ENCODE measurements at regions not wholly inside any gene's neighbourhood (a gene's known extent, or its start where the extent isn't known, plus 50 kb on each side); places are given as distances from the start of the nearest gene placed in this dataset.

- TF ChIP-seq, protein P1, sequence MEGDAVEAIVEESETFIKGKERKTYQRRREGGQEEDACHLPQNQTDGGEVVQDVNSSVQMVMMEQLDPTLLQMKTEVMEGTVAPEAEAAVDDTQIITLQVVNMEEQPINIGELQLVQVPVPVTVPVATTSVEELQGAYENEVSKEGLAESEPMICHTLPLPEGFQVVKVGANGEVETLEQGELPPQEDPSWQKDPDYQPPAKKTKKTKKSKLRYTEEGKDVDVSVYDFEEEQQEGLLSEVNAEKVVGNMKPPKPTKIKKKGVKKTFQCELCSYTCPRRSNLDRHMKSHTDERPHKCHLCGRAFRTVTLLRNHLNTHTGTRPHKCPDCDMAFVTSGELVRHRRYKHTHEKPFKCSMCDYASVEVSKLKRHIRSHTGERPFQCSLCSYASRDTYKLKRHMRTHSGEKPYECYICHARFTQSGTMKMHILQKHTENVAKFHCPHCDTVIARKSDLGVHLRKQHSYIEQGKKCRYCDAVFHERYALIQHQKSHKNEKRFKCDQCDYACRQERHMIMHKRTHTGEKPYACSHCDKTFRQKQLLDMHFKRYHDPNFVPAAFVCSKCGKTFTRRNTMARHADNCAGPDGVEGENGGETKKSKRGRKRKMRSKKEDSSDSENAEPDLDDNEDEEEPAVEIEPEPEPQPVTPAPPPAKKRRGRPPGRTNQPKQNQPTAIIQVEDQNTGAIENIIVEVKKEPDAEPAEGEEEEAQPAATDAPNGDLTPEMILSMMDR (IDR thresholded peaks at IDR 0.05 in 4 of 5, conservative IDR thresholded peaks at IDR 0.05 in 1 of 5), result no peak
- TF ChIP-seq POLR2A (IDR thresholded peaks at IDR 0.05), result no peak
Observed at GRCh38 chr7:155945670-155946325, 133.5 kb upstream of the SHH start.

All from gastrocnemius medialis (tissue), 4 donors.